ENCODE measurements at regions not wholly inside any gene's neighbourhood (a gene's known extent, or its start where the extent isn't known, plus 50 kb on each side); places are given as distances from the start of the nearest gene placed in this dataset.

DNA sequence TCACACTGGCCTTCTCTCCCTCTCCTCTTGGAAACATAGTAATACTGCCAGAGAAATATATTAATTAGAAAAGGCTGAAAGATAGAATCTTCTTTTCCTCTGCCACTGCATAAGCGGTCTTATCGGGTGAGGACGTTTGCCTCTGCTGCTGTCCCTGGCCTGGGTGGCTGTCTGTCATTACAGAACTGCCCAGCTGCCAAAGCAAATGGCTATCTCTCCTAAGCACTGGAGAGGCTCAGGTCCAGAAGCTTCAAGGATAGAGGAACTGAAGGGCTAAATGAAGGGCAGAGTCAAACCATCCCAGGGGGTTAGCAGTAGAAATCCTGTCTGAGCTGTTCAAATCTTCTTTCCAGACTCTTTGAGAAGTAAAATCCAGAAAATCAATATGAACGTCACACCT is 198.6 kb upstream of the CAND1 start:
- TF ChIP-seq POLR2A (IDR thresholded peaks at IDR 0.05; ENCODE audit: low read depth, low read length) (no peak), TAF1 (IDR thresholded peaks at IDR 0.05; ENCODE audit: low read depth, low read length) (no peak), POLR2AphosphoS5 (IDR thresholded peaks at IDR 0.05; ENCODE audit: low read depth, low read length) (no peak), POU2F2 (IDR thresholded peaks at IDR 0.05; ENCODE audit: low read depth, low read length) (no peak)

All from GM12891 (cell line).